Fibroblast of the aortic adventitia (primary cell): ENCODE measurements at regions not wholly inside any gene's neighbourhood (a gene's known extent, or its start where the extent isn't known, plus 50 kb on each side); places are given as distances from the start of the nearest gene placed in this dataset.

Experiments
- DNase-seq: peaks from one replicate; pipeline ENCODE4 v3.0.0-alpha.2; 2010; ENCODE audit warnings: low read depth
- H3K4me3 ChIP-seq: 2 replicates; pipeline ENCODE4 v1.5.1; 2011; ENCODE audit warnings: low read depth, mild to moderate bottlenecking, control low read depth, low read length, moderate library complexity
- CTCF ChIP-seq: IDR thresholded peaks from 2 replicates; pipeline ENCODE4 v1.5.1; 2011; ENCODE audit warnings: mild to moderate bottlenecking, low read length, control low read depth, inconsistent platforms; ENCODE audit not compliant: insufficient read depth

DNA sequence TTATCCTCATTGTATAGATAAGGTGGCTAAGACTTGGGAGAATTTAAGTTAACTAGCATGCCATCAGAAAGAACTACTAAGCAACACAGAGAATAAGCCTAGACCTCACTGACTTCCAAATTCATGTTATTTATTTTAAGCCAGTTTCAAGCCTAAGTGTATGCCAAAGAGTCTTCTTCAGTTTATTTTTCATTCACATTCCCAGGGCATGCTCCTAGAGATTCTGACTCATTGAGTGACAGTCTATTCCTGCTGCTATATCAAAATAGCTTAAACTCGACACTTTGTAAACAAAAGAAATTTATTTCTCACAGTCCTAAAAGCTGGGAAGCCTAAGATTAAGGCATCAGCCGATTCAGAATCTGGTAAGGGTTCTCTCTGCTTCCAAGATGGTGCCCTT is 467.1 kb downstream of the MBD2 start:
- no peak for TF ChIP-seq CTCF
- peak; percentile 9 for DNase-seq
- no peak overlapping the region for H3K4me3 ChIP-seq

DNA sequence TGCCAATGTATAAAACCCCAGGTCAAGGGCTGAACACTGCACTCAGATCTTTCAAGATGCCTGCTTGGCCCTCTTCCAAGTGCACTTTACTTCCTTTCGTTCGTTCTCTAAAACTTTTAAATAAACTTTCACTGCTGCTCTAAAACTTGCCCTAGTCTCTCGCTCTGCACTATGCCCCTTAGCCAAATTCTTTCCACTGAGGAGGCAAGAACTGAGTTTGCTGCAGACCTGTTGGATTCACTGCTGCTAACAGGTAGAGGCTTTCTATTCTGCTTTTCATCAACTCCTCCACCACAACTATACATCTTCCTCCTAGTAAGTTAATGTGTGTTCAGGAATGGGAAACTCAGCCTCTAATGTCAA is 467.9 kb downstream of the MBD2 start:
- DNase-seq: no peak
- TF ChIP-seq CTCF: no peak
- H3K4me3 ChIP-seq: no peak overlapping the region

DNA sequence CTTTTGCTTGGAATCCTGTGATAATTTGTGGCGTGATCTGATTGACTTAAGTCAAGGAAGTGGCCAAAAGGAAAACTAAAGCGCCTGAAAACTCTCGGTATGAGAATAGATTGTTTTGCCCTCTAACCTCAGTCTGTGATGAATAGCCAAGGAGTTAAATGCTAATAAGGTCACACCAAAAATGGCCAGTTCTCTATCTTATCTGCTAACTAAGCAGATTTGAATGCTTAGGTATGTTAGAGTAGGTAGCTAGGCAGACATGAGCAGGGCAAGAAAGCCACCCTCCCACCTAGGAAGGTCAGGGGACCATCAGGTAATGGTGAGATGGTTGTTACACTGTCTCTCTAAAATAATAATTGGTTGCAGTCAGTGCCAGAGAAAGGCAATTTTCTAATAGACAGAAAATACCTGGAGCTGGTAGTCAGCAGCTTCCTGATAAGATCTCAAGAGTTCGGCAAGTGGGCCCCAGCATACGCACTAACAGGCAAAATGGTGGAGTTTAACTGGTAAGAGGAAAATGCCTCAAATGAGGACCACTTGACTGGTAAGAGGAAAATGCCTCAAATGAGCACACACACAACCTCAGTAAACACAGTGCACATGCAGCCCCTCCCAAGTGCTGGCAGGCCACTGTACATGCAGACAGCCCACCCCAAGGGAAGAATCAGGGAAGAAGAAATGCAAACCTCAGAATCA is 468.4 kb downstream of the MBD2 start:
- no peak for TF ChIP-seq CTCF
- no peak overlapping the region for H3K4me3 ChIP-seq
- DNase-seq: no peak

GRCh38 chr18:53754154-53754553 is 470.3 kb downstream of the MBD2 start:
- H3K4me3 ChIP-seq: no peak overlapping the region
- DNase-seq: no peak
- no peak for TF ChIP-seq CTCF

- TF ChIP-seq CTCF: no peak
- no peak overlapping the region for H3K4me3 ChIP-seq
- DNase-seq: no peak
Measured at GRCh38 chr18:53753601-53754000, 470.9 kb downstream of the MBD2 start.

DNA sequence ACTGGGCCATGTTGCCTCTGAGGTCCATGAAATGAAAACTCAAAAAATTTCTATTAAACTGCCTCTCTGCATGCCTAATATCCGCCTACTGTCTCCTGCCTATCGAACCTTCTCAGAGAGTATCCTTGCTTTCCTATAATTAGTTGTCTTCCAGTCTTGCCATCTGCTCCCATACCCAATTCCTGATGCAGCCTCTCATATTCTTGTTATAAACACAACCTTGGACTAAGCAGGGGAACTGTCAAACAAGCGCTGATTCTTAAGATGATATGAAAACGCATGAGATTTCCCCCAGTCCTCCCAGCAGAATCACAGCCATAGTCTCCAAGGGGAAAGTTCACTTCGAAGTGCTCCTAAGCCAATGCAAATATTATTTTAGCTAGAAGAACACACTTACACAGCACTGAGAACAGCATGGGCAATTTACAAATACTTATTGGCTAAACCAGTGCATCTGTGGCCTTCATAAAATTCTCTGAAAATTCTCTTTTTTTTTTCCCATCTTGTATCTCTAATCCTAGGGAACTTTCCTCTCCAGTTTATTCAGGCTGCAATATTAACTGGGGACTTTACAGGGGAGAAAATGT is 471.6 kb downstream of the MBD2 start:
- no peak for TF ChIP-seq CTCF
- no peak for DNase-seq
- no peak overlapping the region for H3K4me3 ChIP-seq

DNA sequence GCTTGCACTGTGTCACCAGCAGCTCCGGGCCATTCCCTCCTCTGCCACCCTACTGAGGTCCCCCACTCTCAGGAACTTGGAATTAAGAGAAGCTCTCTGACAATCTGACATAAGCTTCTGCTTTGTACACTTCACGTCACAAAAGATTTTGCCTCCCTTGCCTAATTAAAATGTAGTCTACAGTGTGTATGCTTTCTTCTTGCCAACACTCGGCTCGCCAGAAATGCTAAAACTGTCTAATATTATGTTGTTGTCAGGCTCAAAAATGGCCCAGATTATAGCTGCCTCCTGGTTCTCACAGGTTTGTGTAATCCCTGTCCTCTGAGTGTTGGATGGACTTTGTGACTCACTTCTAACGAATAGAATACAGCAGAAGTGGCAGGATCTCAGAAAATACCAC is 474.7 kb downstream of the MBD2 start:
- no peak for TF ChIP-seq CTCF
- H3K4me3 ChIP-seq: no peak overlapping the region
- no peak for DNase-seq
